CD4-positive, alpha-beta T cell (primary cell): ENCODE measurements at regions not wholly inside any gene's neighbourhood (a gene's known extent, or its start where the extent isn't known, plus 50 kb on each side); places are given as distances from the start of the nearest gene placed in this dataset.

Experiments used
- ATAC-seq: fragments of 200-7000 bp; cut with Tn5 transposase; one replicate; pipeline ENCODE4 v1.10.0; 2022; ENCODE audit warnings: mild to moderate bottlenecking; ENCODE audit not compliant: poor library complexity
- CTCF ChIA-PET: fragments of 350-600 bp; sonication (Branson Sonifier 250); formaldehyde crosslinking; loops from one replicate; lab custom pipeline; 2021; ENCODE audit warnings: antibody characterized with exemption, inconsistent platforms; lab: Charles Lee
- POLR2A ChIA-PET: fragments of 350-600 bp; sonication (Branson Sonifier 250); formaldehyde crosslinking; loops from one replicate; lab custom pipeline; 2021; ENCODE audit warnings: antibody characterized with exemption, inconsistent platforms; lab: Charles Lee
- DNase-seq, 14 experiments: peaks; one replicate each; pipeline ENCODE4 v3.0.0-alpha.2; 2013 to 2020; ENCODE audit warnings: mixed read lengths in 2 of 14
- H3K27ac ChIP-seq, 2 donors: one replicate each; pipeline versions ENCODE4 v1.5.1 to v1.7.0; 2013; ENCODE audit warnings: low read length in 2 of 2, low read depth in 1 of 2, mild to moderate bottlenecking in 1 of 2
- H3K27me3 ChIP-seq, 2 experiments: 1 replicate in 1 of 2; 2 replicates in 1 of 2; pipeline versions ENCODE4 v1.6.1 to v1.7.0; 2013; ENCODE audit warnings: low read length in 2 of 2, control low read depth in 1 of 2, mild to moderate bottlenecking in 1 of 2, moderate library complexity in 1 of 2; ENCODE audit not compliant: insufficient read depth in 2 of 2, control insufficient read depth in 1 of 2
- H3K36me3 ChIP-seq: one replicate; pipeline ENCODE4 v1.6.1; 2013; ENCODE audit warnings: low read length, control low read depth; ENCODE audit not compliant: insufficient read depth
- H3K4me1 ChIP-seq: one replicate; pipeline ENCODE4 v1.6.1; 2013; ENCODE audit warnings: low read length, control low read depth; ENCODE audit not compliant: insufficient read depth
- H3K4me3 ChIP-seq: one replicate; pipeline ENCODE4 v1.5.1; 2013; ENCODE audit warnings: mild to moderate bottlenecking, low read length, moderate library complexity
- H3K9me3 ChIP-seq, 2 experiments: 1 replicate in 1 of 2; 2 replicates in 1 of 2; pipeline versions ENCODE4 v1.6.1 to v1.7.0; 2013; ENCODE audit warnings: low read length in 2 of 2, mild to moderate bottlenecking in 2 of 2, control low read depth in 1 of 2, moderate library complexity in 1 of 2; ENCODE audit not compliant: control insufficient read depth in 1 of 2, insufficient read depth in 1 of 2
- H3K27ac Mint-ChIP-seq: one replicate; pipeline ENCODE4 v1.8.0; 2020; ENCODE audit warnings: mixed read lengths
- H3K27me3 Mint-ChIP-seq: one replicate; pipeline ENCODE4 v1.8.0; 2021; ENCODE audit warnings: mixed read lengths
- H3K36me3 Mint-ChIP-seq: one replicate; pipeline ENCODE4 v1.8.0; 2021; ENCODE audit warnings: low read depth, mixed read lengths
- H3K4me1 Mint-ChIP-seq: one replicate; pipeline ENCODE4 v1.8.0; 2021; ENCODE audit warnings: low read depth, mixed read lengths
- H3K4me3 Mint-ChIP-seq: one replicate; pipeline ENCODE4 v1.8.0; 2020; ENCODE audit warnings: mild to moderate bottlenecking, mixed read lengths
- H3K9me3 Mint-ChIP-seq: one replicate; pipeline ENCODE4 v1.8.0; 2020; ENCODE audit warnings: mixed read lengths
- intact Hi-C, 2 experiments: fragments of 100-400 bp; cut with DNase I in 1 of 2; cut with micrococcal nuclease in 1 of 2; formaldehyde crosslinking; loops; one replicate each; pipeline versions ENCODE4 v1.15.1 to v1.9.0; 2023 to 2025; cut with DNase I, micrococcal nuclease
- TF ChIP-seq, protein P1 (sequence below): fragments of 200-600 bp; IDR thresholded peaks from one replicate; pipeline ENCODE4 v1.8.0; 2022; ENCODE audit warnings: antibody characterized with exemption, mild to moderate bottlenecking

DNA sequence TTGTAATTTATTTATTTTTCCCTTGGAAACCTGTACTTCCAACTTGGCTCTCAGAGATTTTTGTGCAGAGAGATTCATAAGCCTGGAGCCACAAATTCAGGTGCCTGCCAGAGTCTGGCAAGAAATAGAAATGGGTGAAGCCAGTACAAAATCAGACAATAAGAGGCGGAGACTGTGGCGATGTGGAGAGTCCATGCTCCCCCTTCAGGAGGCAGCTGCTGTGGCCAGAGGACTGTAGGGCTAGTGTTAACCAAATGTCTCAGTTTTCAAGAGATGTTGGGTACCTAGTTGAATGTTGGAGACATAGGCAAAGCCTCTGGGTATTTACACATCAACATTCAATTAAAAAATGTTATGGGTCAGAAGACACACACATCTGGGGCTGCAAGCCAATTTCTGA lies 208.6 kb downstream of the PSAT1 start:
- DNase-seq: no peak
- H3K36me3 ChIP-seq: no peaks in the 10 kb centered on the region
- no peak for ATAC-seq
- no peak overlapping the region for H3K27ac ChIP-seq
- Mint-ChIP-seq H3K9me3 (no peaks in the 10 kb centered on the region), H3K4me3 (no peak overlapping the region), H3K27ac (no peak overlapping the region), H3K4me1 (no peaks in the 10 kb centered on the region), H3K27me3 (no peaks in the 10 kb centered on the region), H3K36me3 (no peaks in the 10 kb centered on the region)
- TF ChIP-seq, protein P1, sequence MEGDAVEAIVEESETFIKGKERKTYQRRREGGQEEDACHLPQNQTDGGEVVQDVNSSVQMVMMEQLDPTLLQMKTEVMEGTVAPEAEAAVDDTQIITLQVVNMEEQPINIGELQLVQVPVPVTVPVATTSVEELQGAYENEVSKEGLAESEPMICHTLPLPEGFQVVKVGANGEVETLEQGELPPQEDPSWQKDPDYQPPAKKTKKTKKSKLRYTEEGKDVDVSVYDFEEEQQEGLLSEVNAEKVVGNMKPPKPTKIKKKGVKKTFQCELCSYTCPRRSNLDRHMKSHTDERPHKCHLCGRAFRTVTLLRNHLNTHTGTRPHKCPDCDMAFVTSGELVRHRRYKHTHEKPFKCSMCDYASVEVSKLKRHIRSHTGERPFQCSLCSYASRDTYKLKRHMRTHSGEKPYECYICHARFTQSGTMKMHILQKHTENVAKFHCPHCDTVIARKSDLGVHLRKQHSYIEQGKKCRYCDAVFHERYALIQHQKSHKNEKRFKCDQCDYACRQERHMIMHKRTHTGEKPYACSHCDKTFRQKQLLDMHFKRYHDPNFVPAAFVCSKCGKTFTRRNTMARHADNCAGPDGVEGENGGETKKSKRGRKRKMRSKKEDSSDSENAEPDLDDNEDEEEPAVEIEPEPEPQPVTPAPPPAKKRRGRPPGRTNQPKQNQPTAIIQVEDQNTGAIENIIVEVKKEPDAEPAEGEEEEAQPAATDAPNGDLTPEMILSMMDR: no peak
- H3K4me1 ChIP-seq: no peaks in the 10 kb centered on the region
- intact Hi-C loops: no loop called here
- POLR2A ChIA-PET: no interaction called here
- CTCF ChIA-PET: no interaction called here
- peaks cover 0 to 3% of the 10 kb centered on the region in 2 experiments for H3K9me3 ChIP-seq
- peaks cover 0 to 4% of the 10 kb centered on the region in 2 experiments for H3K27me3 ChIP-seq
- no peak overlapping the region for H3K4me3 ChIP-seq

- ATAC-seq (no peak), DNase-seq (no peak)
- no peaks in the 10 kb centered on the region for H3K36me3 ChIP-seq
- H3K27me3 ChIP-seq: peaks cover 0 to 4% of the 10 kb centered on the region in 2 experiments
- H3K27me3 Mint-ChIP-seq: no peaks in the 10 kb centered on the region
- intact Hi-C loops: no loop called here
- H3K4me3 ChIP-seq: no peak overlapping the region
- no peak overlapping the region for H3K27ac ChIP-seq
- no peaks in the 10 kb centered on the region for H3K4me1 Mint-ChIP-seq
- H3K36me3 Mint-ChIP-seq: no peaks in the 10 kb centered on the region
- H3K4me3 Mint-ChIP-seq: no peak overlapping the region
- no peaks in the 10 kb centered on the region for H3K9me3 Mint-ChIP-seq
- no peak overlapping the region for H3K27ac Mint-ChIP-seq
- TF ChIP-seq, protein P1: no peak
- no peaks in the 10 kb centered on the region for H3K9me3 ChIP-seq
- POLR2A ChIA-PET: no interaction called here
- CTCF ChIA-PET: no interaction called here
- no peaks in the 10 kb centered on the region for H3K4me1 ChIP-seq
These were observed 210.1 kb downstream of the PSAT1 start for GRCh38 chr9:78507037-78507436.

GRCh38 chr9:78510035-78510434 lies 213.1 kb downstream of the PSAT1 start:
- TF ChIP-seq, protein P1: no peak
- Histone ChIP-seq H3K27me3 (peaks cover 0 to 4% of the 10 kb centered on the region in 2 experiments), H3K36me3 (no peaks in the 10 kb centered on the region), H3K4me1 (no peaks in the 10 kb centered on the region), H3K4me3 (no peak overlapping the region), H3K27ac (no peak overlapping the region), H3K9me3 (no peaks in the 10 kb centered on the region)
- ChIA-PET POLR2A (interaction anchor here (0.6 kb wide), 1 partner anchor 10 kb away, joined by 4 read pairs; no protein-coding TSS in a partner anchor), CTCF (no interaction called here)
- H3K27me3 Mint-ChIP-seq: no peaks in the 10 kb centered on the region
- no peak overlapping the region for H3K4me3 Mint-ChIP-seq
- DNase-seq (no peak), ATAC-seq (no peak)
- H3K9me3 Mint-ChIP-seq: no peaks in the 10 kb centered on the region
- no peak overlapping the region for H3K27ac Mint-ChIP-seq
- H3K36me3 Mint-ChIP-seq: no peaks in the 10 kb centered on the region
- intact Hi-C loops: no loop called here
- H3K4me1 Mint-ChIP-seq: no peaks in the 10 kb centered on the region
